ENCODE measurements at regions not wholly inside any gene's neighbourhood (a gene's known extent, or its start where the extent isn't known, plus 50 kb on each side); places are given as distances from the start of the nearest gene placed in this dataset.

- H3K9me3 ChIP-seq: no peaks in the 10 kb centered on the region
- H3K27me3 ChIP-seq: no peaks in the 10 kb centered on the region
- no peak for DNase-seq
- H3K4me3 ChIP-seq: no peak overlapping the region
- intact Hi-C loops (cut with DNase I; ENCODE audit: low total_unique reads) (no loop called here), in situ Hi-C loops (cut with MboI; ENCODE audit: low sequenced_read_pairs in 4 of 4) (no loop called here)
- no peak for ATAC-seq
- H3K27ac ChIP-seq: no peak overlapping the region
- no peaks in the 10 kb centered on the region for H3K4me1 ChIP-seq
- TF ChIP-seq CTCF (IDR thresholded peaks at IDR 0.05 in 4 of 5, conservative IDR thresholded peaks at IDR 0.05 in 1 of 5) (no peak), POLR2A (IDR thresholded peaks at IDR 0.05) (no peak)
- H3K36me3 ChIP-seq: no peaks in the 10 kb centered on the region
Measured at GRCh38 chrX:81348388-81348787, 146.5 kb downstream of the SH3BGRL start.

GRCh38 chrX:81354954-81355353 lies 153.1 kb downstream of the SH3BGRL start:
- DNase-seq (no peak), ATAC-seq (no peak)
- H3K27me3 ChIP-seq: no peaks in the 10 kb centered on the region
- H3K9me3 ChIP-seq: no peaks in the 10 kb centered on the region
- intact Hi-C loops (cut with DNase I; ENCODE audit: low total_unique reads) (no loop called here), in situ Hi-C loops (cut with MboI; ENCODE audit: low sequenced_read_pairs in 4 of 4) (no loop called here)
- no peaks in the 10 kb centered on the region for H3K4me1 ChIP-seq
- no peak overlapping the region for H3K4me3 ChIP-seq
- no peak for TF ChIP-seq POLR2A (IDR thresholded peaks at IDR 0.05)
- TF ChIP-seq CTCF (IDR thresholded peaks at IDR 0.05 in 4 of 5, conservative IDR thresholded peaks at IDR 0.05 in 1 of 5): no peak
- no peaks in the 10 kb centered on the region for H3K36me3 ChIP-seq
- no peak overlapping the region for H3K27ac ChIP-seq

DNA sequence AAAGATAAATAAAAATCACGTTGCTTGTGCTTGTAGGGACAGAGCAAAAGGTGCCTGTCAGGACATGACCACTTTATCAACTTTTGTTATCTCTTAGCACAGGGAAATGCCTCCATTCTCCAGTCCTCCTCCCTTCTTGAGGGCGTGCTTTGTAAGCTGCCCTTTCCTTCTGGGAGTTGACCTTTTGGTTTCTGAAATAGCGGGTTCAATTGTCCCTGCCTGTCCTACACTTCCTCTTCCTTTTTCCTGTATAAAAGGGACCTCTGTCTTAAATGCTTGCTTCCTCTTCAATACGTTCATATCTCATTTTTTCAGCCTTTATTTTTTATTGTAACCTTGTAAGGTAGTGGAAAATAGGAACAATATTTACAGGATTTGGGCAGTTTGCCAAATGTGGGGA lies 153.5 kb downstream of the SH3BGRL start:
- no peak overlapping the region for H3K27ac ChIP-seq

GRCh38 chrX:81367291-81367690 lies 165.4 kb downstream of the SH3BGRL start:
- no peak overlapping the region for H3K4me3 ChIP-seq
- H3K9me3 ChIP-seq: no peaks in the 10 kb centered on the region
- TF ChIP-seq POLR2A (IDR thresholded peaks at IDR 0.05): no peak
- no peaks in the 10 kb centered on the region for H3K36me3 ChIP-seq
- in situ Hi-C loops (cut with MboI; ENCODE audit: low sequenced_read_pairs in 4 of 4): no loop called here
- H3K27me3 ChIP-seq: no peaks in the 10 kb centered on the region
- DNase-seq: no peak
- intact Hi-C loops (cut with DNase I; ENCODE audit: low total_unique reads): no loop called here
- ATAC-seq: no peak
- no peak overlapping the region for H3K27ac ChIP-seq
- no peaks in the 10 kb centered on the region for H3K4me1 ChIP-seq

More for the DNA sequence above, 153.5 kb downstream of the SH3BGRL start:
- TF ChIP-seq CTCF (IDR thresholded peaks at IDR 0.05 in 4 of 5, conservative IDR thresholded peaks at IDR 0.05 in 1 of 5) (no peak), POLR2A (IDR thresholded peaks at IDR 0.05) (no peak)
- ATAC-seq (no peak), DNase-seq (no peak)
- in situ Hi-C loops (cut with MboI; ENCODE audit: low sequenced_read_pairs in 4 of 4) (no loop called here), intact Hi-C loops (cut with DNase I; ENCODE audit: low total_unique reads) (no loop called here)
- H3K36me3 ChIP-seq: no peaks in the 10 kb centered on the region
- H3K4me1 ChIP-seq: no peaks in the 10 kb centered on the region
- H3K9me3 ChIP-seq: no peaks in the 10 kb centered on the region
- no peak overlapping the region for H3K4me3 ChIP-seq
- no peaks in the 10 kb centered on the region for H3K27me3 ChIP-seq

- intact Hi-C loops (cut with DNase I; ENCODE audit: low total_unique reads) (no loop called here), in situ Hi-C loops (cut with MboI; ENCODE audit: low sequenced_read_pairs in 4 of 4) (loop anchor here in 1 of 4 donors (25.0 kb wide), 1 partner anchor 190 kb away; no protein-coding TSS in a partner anchor)
- no peaks in the 10 kb centered on the region for H3K4me1 ChIP-seq
- H3K9me3 ChIP-seq: no peaks in the 10 kb centered on the region
- no peaks in the 10 kb centered on the region for H3K36me3 ChIP-seq
- TF ChIP-seq CTCF (IDR thresholded peaks at IDR 0.05 in 4 of 5, conservative IDR thresholded peaks at IDR 0.05 in 1 of 5) (peak in 2 of 5 experiments; percentile 20 to 46), POLR2A (IDR thresholded peaks at IDR 0.05) (no peak)
- peaks cover 0 to 4% (median 0%) of the 10 kb centered on the region in 3 donors for H3K27me3 ChIP-seq
- no peak for DNase-seq
- no peak for ATAC-seq
- H3K27ac ChIP-seq: no peak overlapping the region
- no peak overlapping the region for H3K4me3 ChIP-seq
Measured at GRCh38 chrX:81377329-81377728, 175.4 kb downstream of the SH3BGRL start.

All from gastrocnemius medialis (tissue), 4 donors.